Activated CD8-positive, alpha-beta memory T cell treated with anti-CD3 and anti-CD28 coated beads, Interleukin-2, amount 10 ng/mL, durations not matched to agents 7 days and 5 days (primary cell): ENCODE measurements at regions not wholly inside any gene's neighbourhood (a gene's known extent, or its start where the extent isn't known, plus 50 kb on each side); places are given as distances from the start of the nearest gene placed in this dataset.

Experiments
- ATAC-seq: fragments of 150-1000 bp; cut with Tn5 transposase; one replicate; pipeline ENCODE4 v1.10.0; 2021; ENCODE audit warnings: moderate library complexity
- CTCF ChIA-PET: fragments of 350-600 bp; sonication (Branson Sonifier 250); formaldehyde crosslinking; loops from one replicate; lab custom pipeline; 2021; ENCODE audit warnings: antibody characterized with exemption; lab: Charles Lee
- DNase-seq: peaks from one replicate; pipeline ENCODE4 v3.0.0-alpha.2; 2020
- H3K27ac Mint-ChIP-seq: one replicate; pipeline ENCODE4 v1.8.0; 2021; ENCODE audit warnings: mild to moderate bottlenecking, mixed read lengths
- H3K27me3 Mint-ChIP-seq: one replicate; pipeline ENCODE4 v1.8.0; 2021; ENCODE audit warnings: mixed read lengths
- H3K36me3 Mint-ChIP-seq: one replicate; pipeline ENCODE4 v1.8.0; 2021; ENCODE audit warnings: mild to moderate bottlenecking, mixed read lengths
- H3K4me1 Mint-ChIP-seq: one replicate; pipeline ENCODE4 v1.8.0; 2021; ENCODE audit warnings: mixed read lengths
- H3K4me3 Mint-ChIP-seq: one replicate; pipeline ENCODE4 v1.8.0; 2021; ENCODE audit warnings: mild to moderate bottlenecking, moderate library complexity, mixed read lengths
- H3K9me3 Mint-ChIP-seq: one replicate; pipeline ENCODE4 v1.8.0; 2022; ENCODE audit warnings: low read depth, mixed read lengths

- Mint-ChIP-seq H3K36me3 (peaks cover 2% of the 10 kb centered on the region), H3K27ac (no peak overlapping the region), H3K27me3 (peaks cover 4% of the 10 kb centered on the region), H3K4me3 (no peak overlapping the region), H3K4me1 (peaks cover 6% of the 10 kb centered on the region), H3K9me3 (peaks cover 2% of the 10 kb centered on the region)
- ATAC-seq (no peak), DNase-seq (no peak)
- CTCF ChIA-PET = no interaction called here
Measured at GRCh38 chr1:234708700-234709395, 98.9 kb upstream of the IRF2BP2 start.

- CTCF ChIA-PET = no interaction called here
- peaks cover 2% of the 10 kb centered on the region for H3K36me3 Mint-ChIP-seq
- H3K4me1 Mint-ChIP-seq = peaks cover 6% of the 10 kb centered on the region
- no peak overlapping the region for H3K4me3 Mint-ChIP-seq
- ATAC-seq = no peak
- no peak for DNase-seq
- H3K27ac Mint-ChIP-seq = no peak overlapping the region
- H3K27me3 Mint-ChIP-seq = peaks cover 4% of the 10 kb centered on the region
- H3K9me3 Mint-ChIP-seq = peaks cover 2% of the 10 kb centered on the region
Measured at GRCh38 chr1:234707641-234708040, 97.7 kb upstream of the IRF2BP2 start.

DNA sequence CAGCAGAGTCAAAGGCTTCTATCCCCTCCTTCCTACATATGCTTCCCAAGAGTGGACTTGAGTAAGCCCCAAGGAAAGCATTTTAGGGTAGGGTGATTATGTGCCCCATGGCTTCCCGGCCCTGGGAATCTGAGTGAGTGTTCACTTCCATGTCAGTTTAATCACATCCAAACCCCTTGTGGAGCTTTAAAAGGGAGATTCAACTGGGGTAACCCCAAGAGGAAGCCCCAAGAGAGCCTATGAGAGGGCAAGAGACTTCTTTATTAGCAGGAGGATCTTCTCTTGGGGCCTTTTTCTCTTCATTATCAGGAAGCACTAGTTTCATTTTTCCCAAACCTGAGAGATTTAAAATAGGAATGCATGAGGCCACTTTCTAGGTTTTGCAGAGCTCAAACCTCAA lies 97.0 kb upstream of the IRF2BP2 start:
- peaks cover 2% of the 10 kb centered on the region for H3K36me3 Mint-ChIP-seq
- ATAC-seq (no peak), DNase-seq (no peak)
- H3K4me1 Mint-ChIP-seq = peaks cover 6% of the 10 kb centered on the region
- no peak overlapping the region for H3K27ac Mint-ChIP-seq
- H3K9me3 Mint-ChIP-seq = peaks cover 2% of the 10 kb centered on the region
- H3K4me3 Mint-ChIP-seq = no peak overlapping the region
- CTCF ChIA-PET = no interaction called here
- H3K27me3 Mint-ChIP-seq = peaks cover 4% of the 10 kb centered on the region

DNA sequence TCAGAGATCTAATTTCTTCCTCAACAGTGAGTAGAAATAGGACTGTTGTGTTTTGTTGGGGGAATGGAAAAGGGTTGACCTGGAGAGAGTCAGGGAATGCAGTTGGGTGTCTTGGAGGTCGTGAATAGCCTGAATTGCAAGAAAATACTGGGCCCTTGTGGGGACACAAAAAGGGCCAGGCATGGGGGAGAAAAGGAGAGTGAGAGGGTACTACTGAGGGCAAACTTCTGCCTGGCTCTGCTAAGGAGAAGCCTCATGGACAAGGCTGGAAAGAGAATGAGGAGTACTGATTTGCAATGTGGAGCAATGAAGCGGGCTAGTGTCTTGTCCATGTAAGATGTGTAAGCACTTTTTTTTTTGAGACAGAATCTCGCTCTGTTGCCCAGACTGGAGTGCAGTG lies 96.2 kb upstream of the IRF2BP2 start:
- CTCF ChIA-PET = no interaction called here
- DNase-seq = no peak
- no peak overlapping the region for H3K27ac Mint-ChIP-seq
- H3K36me3 Mint-ChIP-seq = peaks cover 2% of the 10 kb centered on the region
- H3K9me3 Mint-ChIP-seq = peaks cover 2% of the 10 kb centered on the region
- no peak overlapping the region for H3K4me3 Mint-ChIP-seq
- H3K4me1 Mint-ChIP-seq = peaks cover 6% of the 10 kb centered on the region
- no peak for ATAC-seq
- H3K27me3 Mint-ChIP-seq = peaks cover 4% of the 10 kb centered on the region

DNA sequence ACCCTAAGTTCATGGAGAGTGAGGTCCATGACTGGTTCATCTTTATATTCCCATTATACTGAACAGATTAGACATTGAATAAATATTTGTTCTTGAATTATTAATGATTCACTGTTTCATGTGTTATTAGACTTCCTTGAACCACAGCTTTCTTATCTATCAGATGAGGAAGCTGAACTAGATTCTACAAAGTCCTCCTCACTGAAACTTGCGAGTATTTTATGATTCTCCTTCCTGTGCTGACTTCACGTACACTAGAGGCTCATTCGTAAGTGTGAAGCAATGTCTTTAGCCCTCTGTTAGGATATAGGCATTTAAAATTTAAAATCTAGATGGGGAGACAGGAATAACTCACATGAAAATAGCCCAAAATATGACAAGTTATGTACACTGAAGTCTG lies 95.6 kb upstream of the IRF2BP2 start:
- H3K27ac Mint-ChIP-seq = no peak overlapping the region
- peaks cover 4% of the 10 kb centered on the region for H3K27me3 Mint-ChIP-seq
- no peak for DNase-seq

DNA sequence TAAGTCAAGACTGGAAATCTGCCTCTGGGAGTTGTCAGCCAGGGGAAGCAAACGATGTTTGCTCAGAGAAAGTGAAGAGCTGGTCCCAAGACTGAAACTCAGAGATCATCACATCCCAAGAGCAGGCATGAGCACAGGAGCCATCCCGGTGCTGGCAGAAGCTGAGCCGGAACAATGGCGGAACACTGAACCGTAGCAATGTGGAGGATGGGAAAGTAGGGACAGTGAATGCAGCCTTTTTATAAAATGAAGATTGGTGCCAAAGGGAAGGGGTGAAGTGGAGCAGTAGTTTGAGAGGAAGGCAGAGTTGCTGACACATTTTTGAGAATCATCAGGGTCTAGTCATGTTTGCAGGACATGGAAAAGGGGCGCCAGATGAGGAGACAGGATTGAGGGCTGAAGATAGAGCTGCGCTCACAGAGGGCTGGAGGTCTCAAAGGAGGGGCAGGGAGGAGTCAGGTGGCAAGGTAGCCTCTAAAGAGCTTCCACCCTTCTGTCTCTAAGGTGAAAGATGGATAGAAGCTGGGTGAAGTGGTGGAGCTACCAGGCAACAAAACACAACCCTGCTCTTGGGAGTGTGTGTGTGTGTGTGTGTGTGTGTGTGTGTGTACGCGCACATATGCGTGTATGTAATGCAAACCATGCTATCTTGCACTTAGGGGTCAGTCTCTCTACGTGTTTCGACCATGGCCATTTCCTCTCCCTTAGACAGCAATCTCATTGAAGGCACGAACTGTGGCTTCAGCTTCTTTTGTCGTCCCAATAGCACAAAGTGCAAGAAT lies 94.3 kb upstream of the IRF2BP2 start:
- Mint-ChIP-seq H3K27me3 (peaks cover 4% of the 10 kb centered on the region), H3K36me3 (peaks cover 2% of the 10 kb centered on the region), H3K4me1 (peaks cover 6% of the 10 kb centered on the region), H3K4me3 (no peak overlapping the region), H3K27ac (no peak overlapping the region), H3K9me3 (peaks cover 2% of the 10 kb centered on the region)
- DNase-seq = no peak
- no peak for ATAC-seq
- CTCF ChIA-PET = interaction anchor here (2.0 kb wide), 1 partner anchor 14 kb away, joined by 6 read pairs; no protein-coding TSS in a partner anchor

More for the DNA sequence above, 95.6 kb upstream of the IRF2BP2 start:
- ATAC-seq = no peak
- Mint-ChIP-seq H3K4me3 (no peak overlapping the region), H3K4me1 (peaks cover 6% of the 10 kb centered on the region), H3K9me3 (peaks cover 2% of the 10 kb centered on the region), H3K36me3 (peaks cover 2% of the 10 kb centered on the region)
- CTCF ChIA-PET = no interaction called here

DNA sequence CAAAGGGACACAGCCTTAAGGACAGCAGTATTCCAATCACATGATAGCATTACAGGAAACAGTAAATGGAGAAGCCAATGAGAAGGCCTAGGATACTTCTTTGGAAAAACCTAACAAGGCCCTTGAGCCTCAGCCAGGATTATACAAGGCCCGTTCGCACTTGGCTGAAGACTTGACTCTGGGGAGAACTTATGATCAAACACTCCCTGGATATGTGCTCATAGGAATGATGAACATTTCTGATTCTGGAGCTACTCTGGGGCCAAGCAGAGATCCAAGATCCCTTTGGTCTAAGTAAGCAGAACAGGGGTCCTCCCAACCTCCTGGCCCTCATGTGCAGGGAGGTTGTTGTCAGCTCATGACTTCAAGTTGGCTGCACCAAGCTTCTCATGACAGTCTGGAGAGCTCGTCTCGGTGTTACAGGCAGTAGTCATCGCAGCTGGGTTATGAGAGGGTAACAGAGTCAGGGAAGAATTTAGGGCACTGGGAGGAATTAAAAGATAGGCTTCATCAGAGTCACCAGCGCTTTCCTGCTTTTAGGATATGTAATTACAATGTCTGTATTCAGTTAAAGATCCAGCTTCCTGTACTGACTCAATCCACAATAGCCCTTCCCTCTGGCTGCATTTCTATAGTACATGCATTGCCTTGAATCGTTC lies 92.5 kb upstream of the IRF2BP2 start:
- no peaks in the 10 kb centered on the region for H3K9me3 Mint-ChIP-seq
- peaks cover 2% of the 10 kb centered on the region for H3K4me1 Mint-ChIP-seq
- peaks cover 4% of the 10 kb centered on the region for H3K27me3 Mint-ChIP-seq
- H3K4me3 Mint-ChIP-seq = no peak overlapping the region
- H3K36me3 Mint-ChIP-seq = no peaks in the 10 kb centered on the region
- no peak for DNase-seq
- no peak overlapping the region for H3K27ac Mint-ChIP-seq
- CTCF ChIA-PET = no interaction called here
- no peak for ATAC-seq

GRCh38 chr1:234701737-234702341 lies 91.9 kb upstream of the IRF2BP2 start:
- Mint-ChIP-seq H3K4me1 (peaks cover 2% of the 10 kb centered on the region), H3K27me3 (peaks cover 4% of the 10 kb centered on the region), H3K27ac (no peak overlapping the region), H3K4me3 (no peak overlapping the region), H3K36me3 (no peaks in the 10 kb centered on the region), H3K9me3 (no peaks in the 10 kb centered on the region)
- ATAC-seq (no peak), DNase-seq (no peak)
- CTCF ChIA-PET = no interaction called here

- no peaks in the 10 kb centered on the region for H3K4me1 Mint-ChIP-seq
- peaks cover 2% of the 10 kb centered on the region for H3K27me3 Mint-ChIP-seq
- CTCF ChIA-PET = interaction anchor here (1.2 to 1.6 kb wide), 2 partner anchors 22 to 194 kb away, joined by 3 read pairs; no protein-coding TSS in a partner anchor
- peak; percentile 51 for ATAC-seq
- DNase-seq = no peak
- no peak overlapping the region for H3K4me3 Mint-ChIP-seq
- no peak overlapping the region for H3K27ac Mint-ChIP-seq
- no peaks in the 10 kb centered on the region for H3K9me3 Mint-ChIP-seq
- H3K36me3 Mint-ChIP-seq = no peaks in the 10 kb centered on the region
Measured at GRCh38 chr1:234699795-234700665, 90.1 kb upstream of the IRF2BP2 start.

DNA sequence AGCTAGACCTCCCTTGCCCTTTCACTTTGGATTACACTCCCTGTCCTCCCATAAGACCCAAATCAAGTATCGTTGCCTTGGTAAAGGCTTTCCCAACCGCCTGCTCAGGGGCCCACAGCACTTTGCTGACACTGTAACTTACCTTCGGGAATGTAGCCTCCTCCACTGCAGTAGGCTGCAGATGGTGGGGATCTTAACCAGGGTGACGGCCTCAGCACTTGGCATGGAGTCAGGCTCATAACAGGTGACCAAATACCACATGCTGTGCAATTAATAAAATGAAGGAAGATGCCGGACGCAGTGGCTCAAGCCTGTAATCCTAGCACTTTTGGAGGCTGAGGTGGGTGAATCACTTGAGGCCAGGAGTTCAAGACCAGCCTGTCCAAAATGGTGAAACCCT lies 88.7 kb upstream of the IRF2BP2 start:
- CTCF ChIA-PET = interaction anchor here (1.6 kb wide), 1 partner anchor 23 kb away, joined by 3 read pairs; no protein-coding TSS in a partner anchor
- Mint-ChIP-seq H3K27me3 (peaks cover 2% of the 10 kb centered on the region), H3K36me3 (no peaks in the 10 kb centered on the region), H3K4me3 (no peak overlapping the region), H3K4me1 (no peaks in the 10 kb centered on the region), H3K9me3 (no peaks in the 10 kb centered on the region), H3K27ac (no peak overlapping the region)
- no peak for ATAC-seq
- DNase-seq = no peak

GRCh38 chr1:234697741-234698140 lies 87.8 kb upstream of the IRF2BP2 start:
- no peaks in the 10 kb centered on the region for H3K36me3 Mint-ChIP-seq
- H3K4me3 Mint-ChIP-seq = no peak overlapping the region
- no peaks in the 10 kb centered on the region for H3K4me1 Mint-ChIP-seq
- H3K9me3 Mint-ChIP-seq = no peaks in the 10 kb centered on the region
- H3K27ac Mint-ChIP-seq = no peak overlapping the region
- peaks cover 2% of the 10 kb centered on the region for H3K27me3 Mint-ChIP-seq
- ATAC-seq = no peak
- CTCF ChIA-PET = no interaction called here
- DNase-seq = no peak

DNA sequence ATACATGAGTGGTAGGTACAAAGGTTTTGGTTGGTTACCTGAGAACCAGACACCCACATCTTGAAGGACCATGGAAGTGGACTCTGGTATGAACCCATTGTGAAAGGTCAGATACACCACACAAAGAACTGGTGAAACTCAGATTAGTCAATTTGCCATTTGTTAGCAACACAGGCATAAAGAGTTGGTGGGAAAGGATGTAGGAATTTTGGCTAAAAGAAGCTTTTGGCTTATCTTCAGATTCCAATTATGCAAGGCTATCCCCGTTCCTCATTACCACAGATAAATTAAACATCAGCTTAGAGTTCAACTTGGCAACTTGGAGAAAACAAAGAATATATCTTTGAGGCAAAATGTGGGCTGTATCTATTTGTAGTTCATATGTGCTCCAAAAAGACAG lies 87.0 kb upstream of the IRF2BP2 start:
- Mint-ChIP-seq H3K27me3 (peaks cover 2% of the 10 kb centered on the region), H3K9me3 (no peaks in the 10 kb centered on the region), H3K36me3 (no peaks in the 10 kb centered on the region), H3K4me3 (no peak overlapping the region), H3K4me1 (no peaks in the 10 kb centered on the region), H3K27ac (no peak overlapping the region)
- ATAC-seq (no peak), DNase-seq (no peak)
- CTCF ChIA-PET = no interaction called here
